ENCODE measurements at regions not wholly inside any gene's neighbourhood (a gene's known extent, or its start where the extent isn't known, plus 50 kb on each side); places are given as distances from the start of the nearest gene placed in this dataset.

- peaks cover 3% of the 10 kb centered on the region for H3K9me3 Mint-ChIP-seq
- CTCF ChIA-PET = no interaction called here
- H3K27me3 Mint-ChIP-seq = peaks cover 10% of the 10 kb centered on the region
- no peak for DNase-seq
- H3K4me3 Mint-ChIP-seq = no peak overlapping the region
- H3K27ac Mint-ChIP-seq = no peak overlapping the region
- POLR2A ChIA-PET = no interaction called here
- no peaks in the 10 kb centered on the region for H3K36me3 Mint-ChIP-seq (ENCODE audit: low read depth)
- H3K4me1 Mint-ChIP-seq = no peaks in the 10 kb centered on the region
Observed at GRCh38 chr5:78706381-78706780, 57.8 kb upstream of the LHFPL2 start.

GRCh38 chr5:78705826-78706225 lies 57.3 kb upstream of the LHFPL2 start:
- CTCF ChIA-PET = no interaction called here
- Mint-ChIP-seq H3K36me3 (ENCODE audit: low read depth) (no peaks in the 10 kb centered on the region), H3K4me1 (no peaks in the 10 kb centered on the region), H3K27me3 (peaks cover 10% of the 10 kb centered on the region), H3K9me3 (peaks cover under 1% of the 10 kb centered on the region), H3K27ac (no peak overlapping the region), H3K4me3 (no peak overlapping the region)
- POLR2A ChIA-PET = no interaction called here
- DNase-seq = no peak

DNA sequence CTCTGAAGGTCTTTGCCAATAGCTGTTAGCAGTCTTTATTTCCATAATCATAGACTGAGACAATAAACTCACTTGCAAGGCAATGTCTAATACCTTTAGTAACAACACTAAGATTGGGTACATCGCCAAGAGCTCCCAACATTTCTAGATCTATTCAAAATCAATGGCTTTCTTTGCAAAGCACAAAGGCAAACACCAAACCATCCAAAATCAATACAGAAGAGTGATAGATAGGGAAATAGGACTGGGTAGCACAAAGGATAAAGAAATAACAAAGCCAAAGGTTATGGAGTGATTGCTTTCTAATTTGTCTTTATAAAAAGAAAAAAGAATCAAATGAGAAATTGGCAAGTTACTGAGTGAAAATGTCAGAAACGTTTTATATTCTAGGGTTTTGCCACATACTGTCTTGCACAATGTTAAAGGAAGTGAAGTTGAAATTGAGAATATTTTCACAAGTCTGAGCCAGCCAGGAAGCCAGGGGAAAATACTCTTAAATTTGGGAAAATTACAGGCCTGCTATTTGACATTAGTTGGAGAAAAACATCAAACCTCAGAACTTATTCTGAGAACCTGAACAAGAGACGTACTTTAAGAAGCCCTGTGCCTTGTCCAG lies 53.3 kb upstream of the LHFPL2 start:
- DNase-seq = no peak
- H3K27me3 Mint-ChIP-seq = peaks cover 10% of the 10 kb centered on the region
- ChIA-PET CTCF (interaction anchor here (0.7 kb wide), 1 partner anchor 32 kb away, joined by 3 read pairs; no protein-coding TSS in a partner anchor), POLR2A (no interaction called here)
- no peaks in the 10 kb centered on the region for H3K36me3 Mint-ChIP-seq (ENCODE audit: low read depth)
- no peak overlapping the region for H3K4me3 Mint-ChIP-seq
- H3K9me3 Mint-ChIP-seq = no peaks in the 10 kb centered on the region
- H3K4me1 Mint-ChIP-seq = no peaks in the 10 kb centered on the region
- H3K27ac Mint-ChIP-seq = no peak overlapping the region

- Mint-ChIP-seq H3K4me3 (no peak overlapping the region), H3K27ac (no peak overlapping the region), H3K4me1 (no peaks in the 10 kb centered on the region), H3K9me3 (no peaks in the 10 kb centered on the region), H3K36me3 (ENCODE audit: low read depth) (no peaks in the 10 kb centered on the region), H3K27me3 (no peaks in the 10 kb centered on the region)
- DNase-seq = no peak
- CTCF ChIA-PET = no interaction called here
- POLR2A ChIA-PET = interaction anchor here (0.8 kb wide), 1 partner anchor 1126 kb away, joined by 3 read pairs; no protein-coding TSS in a partner anchor
Observed at GRCh38 chr5:78699552-78700153, 51.1 kb upstream of the LHFPL2 start.

DNA sequence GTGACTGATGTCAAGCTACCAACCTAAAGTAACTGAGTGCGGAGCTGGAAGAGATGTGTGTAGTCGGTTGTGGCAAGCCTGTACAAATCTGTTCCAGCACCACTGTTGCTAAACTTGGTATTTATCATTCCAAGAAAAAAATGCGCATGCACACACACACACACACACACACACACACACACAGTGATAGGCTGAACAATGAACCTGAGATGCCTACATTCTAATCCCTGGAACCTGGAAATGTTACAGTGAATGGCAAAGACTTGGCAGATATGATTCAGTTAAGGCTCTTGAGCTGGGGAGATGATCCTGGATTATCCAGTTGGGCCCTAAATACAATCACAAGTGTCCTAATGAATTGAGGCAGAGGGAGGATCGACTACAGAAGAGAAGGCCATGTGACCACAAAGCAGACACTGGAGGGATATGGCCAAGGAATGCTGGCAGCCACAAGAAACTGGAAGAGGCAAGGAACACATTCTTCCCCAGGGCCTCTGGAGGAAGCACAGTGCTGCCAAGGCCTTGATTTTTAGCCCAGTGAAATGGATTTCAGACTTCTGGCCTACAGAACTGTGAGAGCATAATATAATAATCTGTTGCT lies 49.7 kb upstream of the LHFPL2 start:
- Mint-ChIP-seq H3K27me3 (no peaks in the 10 kb centered on the region), H3K4me1 (no peaks in the 10 kb centered on the region), H3K36me3 (ENCODE audit: low read depth) (no peaks in the 10 kb centered on the region), H3K4me3 (no peak overlapping the region), H3K9me3 (peaks cover 4% of the 10 kb centered on the region), H3K27ac (no peak overlapping the region)
- ChIA-PET CTCF (no interaction called here), POLR2A (no interaction called here)
- DNase-seq = no peak
